ENCODE measurements at regions not wholly inside any gene's neighbourhood (a gene's known extent, or its start where the extent isn't known, plus 50 kb on each side); places are given as distances from the start of the nearest gene placed in this dataset.

DNA sequence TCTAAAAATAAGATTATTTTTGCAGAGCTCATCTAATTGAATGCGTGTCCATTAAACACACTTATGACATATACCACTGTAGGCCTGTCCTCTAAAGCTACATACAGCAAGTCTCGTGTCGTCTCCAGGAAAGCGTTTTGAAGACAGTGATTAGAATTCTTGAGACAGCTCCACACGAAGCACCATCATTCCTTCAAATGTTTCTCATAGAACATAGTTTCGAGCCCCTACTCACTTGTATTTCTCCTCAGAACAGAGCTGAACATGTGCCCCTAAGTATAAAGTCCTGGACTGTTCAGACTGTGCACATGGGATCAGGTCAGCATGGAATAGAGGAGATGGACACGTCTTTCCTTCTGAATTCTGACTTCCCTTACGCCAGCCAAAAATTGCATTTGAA, 64.5 kb upstream of the HMGA2 start:
- H3K27me3 ChIP-seq (ENCODE audit: low read depth) = no peaks in the 10 kb centered on the region
- no peaks in the 10 kb centered on the region for H3K36me3 ChIP-seq
- ATAC-seq (no peak), DNase-seq (no peak)
- no peak overlapping the region for H3K4me3 ChIP-seq
- H3K27ac ChIP-seq = no peak overlapping the region
- H3K9me3 ChIP-seq = no peaks in the 10 kb centered on the region
- TF ChIP-seq CTCF (IDR thresholded peaks at IDR 0.05) = no peak
- H3K4me1 ChIP-seq = no peaks in the 10 kb centered on the region
- intact Hi-C loops (cut with DNase I) = no loop called here

- TF ChIP-seq CTCF (IDR thresholded peaks at IDR 0.05) = no peak
- Histone ChIP-seq H3K4me3 (no peak overlapping the region), H3K27me3 (ENCODE audit: low read depth) (no peaks in the 10 kb centered on the region), H3K4me1 (no peaks in the 10 kb centered on the region), H3K27ac (no peak overlapping the region), H3K36me3 (no peaks in the 10 kb centered on the region), H3K9me3 (no peaks in the 10 kb centered on the region)
- intact Hi-C loops (cut with DNase I) = no loop called here
- DNase-seq = no peak
- ATAC-seq = no peak
Measured at GRCh38 chr12:65761301-65761700, 63.0 kb upstream of the HMGA2 start.

GRCh38 chr12:65764325-65764724, 60.0 kb upstream of the HMGA2 start:
- DNase-seq (no peak), ATAC-seq (no peak)
- Histone ChIP-seq H3K27ac (no peak overlapping the region), H3K36me3 (no peaks in the 10 kb centered on the region), H3K27me3 (ENCODE audit: low read depth) (no peaks in the 10 kb centered on the region), H3K9me3 (no peaks in the 10 kb centered on the region), H3K4me3 (no peak overlapping the region), H3K4me1 (no peaks in the 10 kb centered on the region)
- intact Hi-C loops (cut with DNase I) = no loop called here
- no peak for TF ChIP-seq CTCF (IDR thresholded peaks at IDR 0.05)

DNA sequence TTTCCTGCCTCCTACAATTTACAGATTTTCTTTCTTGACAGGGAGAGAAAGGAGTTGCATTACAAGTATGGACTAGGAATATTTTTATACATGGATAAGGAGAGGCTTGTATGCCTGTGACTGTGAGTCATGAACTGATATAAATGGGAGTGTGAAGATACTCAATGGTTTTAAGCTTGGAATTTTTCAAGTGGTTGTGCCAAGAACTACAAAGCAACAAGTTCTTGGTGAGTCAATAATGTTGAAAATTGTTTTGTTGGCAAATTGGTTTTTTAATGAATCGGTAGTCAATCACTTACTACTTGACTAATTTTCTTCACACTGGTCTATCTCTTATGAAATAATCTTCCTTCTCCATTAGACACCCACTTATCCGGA, 58.9 kb upstream of the HMGA2 start:
- TF ChIP-seq CTCF (IDR thresholded peaks at IDR 0.05) = no peak
- no peaks in the 10 kb centered on the region for H3K36me3 ChIP-seq
- DNase-seq (no peak), ATAC-seq (no peak)
- intact Hi-C loops (cut with DNase I) = no loop called here
- H3K4me3 ChIP-seq = no peak overlapping the region
- H3K27ac ChIP-seq = no peak overlapping the region
- no peaks in the 10 kb centered on the region for H3K4me1 ChIP-seq
- H3K9me3 ChIP-seq = no peaks in the 10 kb centered on the region
- no peaks in the 10 kb centered on the region for H3K27me3 ChIP-seq (ENCODE audit: low read depth)

- TF ChIP-seq CTCF (IDR thresholded peaks at IDR 0.05) = no peak
- Histone ChIP-seq H3K27me3 (ENCODE audit: low read depth) (no peaks in the 10 kb centered on the region), H3K27ac (no peak overlapping the region), H3K4me3 (no peak overlapping the region), H3K4me1 (no peaks in the 10 kb centered on the region), H3K36me3 (no peaks in the 10 kb centered on the region), H3K9me3 (no peaks in the 10 kb centered on the region)
- ATAC-seq (no peak), DNase-seq (no peak)
- intact Hi-C loops (cut with DNase I) = no loop called here
Measured at GRCh38 chr12:65769880-65770279, 54.4 kb upstream of the HMGA2 start.

Measured in lower lobe of right lung (tissue), 2 donors.